Central memory CD4-positive, alpha-beta T cell (primary cell): ENCODE measurements at regions not wholly inside any gene's neighbourhood (a gene's known extent, or its start where the extent isn't known, plus 50 kb on each side); places are given as distances from the start of the nearest gene placed in this dataset.
"Not testable (repeated sequence)": the region's sequence is repeated elsewhere in the genome, so short reads cannot be mapped to it uniquely, and the experiment has no call there.

Source experiments
- DNase-seq: peaks from one replicate; pipeline ENCODE4 v3.0.0; 2022

GRCh38 chr3:72269475-72269874, 484.5 kb upstream of the PROK2 start:
- DNase-seq = no peak

DNA sequence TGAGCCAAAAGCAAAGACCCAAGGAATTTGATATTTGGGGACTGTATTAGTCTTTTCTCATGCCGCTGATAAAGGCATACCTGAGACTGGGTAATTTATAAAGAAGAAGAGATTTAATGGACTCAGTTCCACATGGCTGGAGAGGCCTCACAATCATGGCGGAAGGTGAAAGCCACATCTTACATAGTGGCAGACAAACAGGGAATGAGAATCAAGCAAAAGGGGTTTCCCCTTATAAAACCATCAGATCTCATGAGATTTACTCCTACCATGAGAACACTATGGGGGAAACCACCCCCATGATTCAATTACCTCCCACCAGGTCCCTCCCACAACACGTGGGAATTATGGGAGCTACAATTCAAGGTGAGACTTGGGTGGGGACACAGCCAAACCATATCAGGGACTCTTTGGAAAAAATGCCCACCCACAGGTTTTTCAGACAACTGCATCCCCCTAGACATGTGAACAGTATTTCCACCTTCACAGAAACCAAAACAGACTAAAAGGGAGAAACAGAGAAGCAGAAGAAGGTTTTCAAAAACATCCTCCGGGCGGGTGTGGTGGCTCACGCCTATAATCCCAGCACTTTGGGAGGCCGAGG, 482.1 kb upstream of the PROK2 start:
- not testable (repeated sequence) for DNase-seq

GRCh38 chr3:72266016-72266370, 481.0 kb upstream of the PROK2 start:
- no peak for DNase-seq

- no peak for DNase-seq
Measured at GRCh38 chr3:72265256-72266015, 480.5 kb upstream of the PROK2 start.

DNA sequence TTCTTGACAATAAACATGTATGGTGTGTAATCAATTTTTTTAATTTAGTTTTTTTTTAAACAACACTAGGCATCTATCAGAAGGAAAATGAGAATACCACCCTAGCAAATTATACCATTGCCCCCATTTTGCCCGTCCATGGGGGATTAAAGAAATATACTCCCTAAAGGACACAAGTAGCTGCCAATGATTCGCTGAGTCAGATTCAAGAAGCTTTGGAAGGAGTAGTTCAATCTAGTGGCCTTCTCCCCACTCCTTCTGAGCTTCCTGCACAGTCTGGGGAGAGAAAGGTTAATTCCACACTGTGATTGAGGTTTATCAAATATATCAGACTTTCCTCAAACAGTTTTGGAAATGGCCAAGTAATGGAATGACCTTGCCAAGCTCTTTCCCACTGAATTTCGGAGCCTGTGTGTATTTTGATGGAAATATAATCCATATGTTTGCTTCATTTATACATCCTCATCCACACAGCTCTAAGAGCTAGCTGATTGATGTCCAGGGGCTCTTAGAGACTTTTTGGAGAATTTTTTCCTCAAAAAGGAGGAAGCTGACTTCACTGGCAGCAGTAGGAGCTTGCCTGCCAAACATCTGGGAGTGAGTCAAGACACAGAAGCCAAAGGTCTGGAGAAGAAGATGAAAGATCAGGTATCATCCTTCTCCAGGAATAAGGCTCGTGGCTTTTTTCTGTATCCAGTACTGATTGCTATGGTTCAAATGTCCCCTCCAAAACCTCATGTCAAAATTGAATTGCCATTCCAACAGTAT, 478.5 kb upstream of the PROK2 start:
- no peak for DNase-seq

DNA sequence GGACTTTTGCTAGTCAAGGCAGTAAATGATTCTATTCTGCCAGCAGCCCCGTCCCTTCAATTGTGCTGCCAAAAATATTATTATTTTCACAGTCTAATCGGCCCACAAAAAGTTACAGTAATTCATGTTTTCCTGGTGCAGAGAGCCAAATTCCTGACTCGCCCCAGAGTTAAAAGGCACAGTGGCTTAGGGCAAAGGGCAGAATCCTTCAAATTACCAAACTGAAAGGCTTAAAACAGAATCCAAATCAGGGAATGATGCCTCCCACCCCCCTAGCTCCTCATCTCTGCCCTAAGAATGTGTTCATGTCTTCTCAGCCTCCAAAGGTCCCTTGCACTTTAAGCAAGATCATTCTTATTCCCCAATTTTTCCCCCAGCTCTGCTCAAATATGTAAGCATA, 477.8 kb upstream of the PROK2 start:
- no peak for DNase-seq

- no peak for DNase-seq
Measured at GRCh38 chr3:72261566-72262564, 476.9 kb upstream of the PROK2 start.

DNA sequence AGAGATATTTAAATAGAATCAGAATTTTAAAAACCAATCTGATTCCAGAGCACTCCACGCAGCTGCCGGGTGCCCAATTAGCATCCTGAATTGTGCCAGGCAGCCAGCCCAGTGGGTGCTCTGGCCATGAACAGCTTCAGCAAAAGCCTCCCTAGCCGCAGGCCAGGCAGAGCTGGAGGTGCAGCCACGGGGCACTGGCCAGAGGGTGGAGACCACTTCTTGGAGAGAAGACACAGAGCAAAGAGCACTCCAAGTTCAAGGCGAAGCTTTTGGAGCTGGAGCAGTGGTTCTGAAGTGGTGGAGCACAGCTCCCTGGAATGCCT, 475.6 kb upstream of the PROK2 start:
- no peak for DNase-seq

DNA sequence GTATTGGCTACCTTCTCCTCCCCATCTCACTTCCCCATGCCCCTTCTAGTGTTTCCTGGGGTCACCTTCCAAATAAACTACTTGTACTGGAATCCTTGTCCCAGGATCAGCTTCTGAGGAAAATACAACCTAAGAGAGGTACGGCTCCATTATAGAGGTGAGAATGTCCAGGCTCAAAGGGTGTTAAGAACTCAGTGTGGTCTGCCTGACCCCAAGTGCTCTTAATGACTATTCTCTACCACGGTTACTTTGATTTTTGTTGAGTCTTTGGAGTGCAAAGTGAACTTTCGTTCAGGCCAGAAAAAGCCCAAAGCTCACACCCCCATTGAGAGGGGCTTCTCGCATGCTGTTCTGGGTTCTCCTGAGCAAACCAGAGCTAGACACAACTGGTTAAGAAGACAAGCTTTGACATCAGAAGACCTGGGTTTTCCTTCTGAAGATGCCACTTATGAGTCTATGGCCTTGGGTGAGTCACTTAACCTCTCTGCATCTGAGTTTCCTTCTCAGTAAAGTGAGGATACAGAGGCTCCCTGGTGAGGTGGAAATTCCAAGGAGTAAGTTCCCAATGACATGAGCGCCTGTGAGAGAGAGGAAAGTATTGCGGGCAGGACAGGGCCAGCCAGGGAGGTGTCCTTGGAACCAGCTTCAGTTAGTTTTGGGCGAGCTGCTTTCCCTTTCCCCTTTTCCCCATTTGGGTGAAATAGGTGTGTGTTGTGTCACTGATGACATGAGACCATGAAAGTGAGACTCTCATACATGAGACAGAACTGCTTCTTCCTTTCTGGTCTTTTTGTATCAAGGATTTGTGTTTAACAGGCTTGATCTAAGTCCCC, 475.0 kb upstream of the PROK2 start:
- no peak for DNase-seq

GRCh38 chr3:72258361-72259141, 473.6 kb upstream of the PROK2 start:
- DNase-seq = no peak

- no peak for DNase-seq
Measured at GRCh38 chr3:72257738-72258137, 472.8 kb upstream of the PROK2 start.

GRCh38 chr3:72257203-72257602, 472.3 kb upstream of the PROK2 start:
- no peak for DNase-seq

- DNase-seq = no peak
Measured at GRCh38 chr3:72256716-72257115, 471.8 kb upstream of the PROK2 start.

DNA sequence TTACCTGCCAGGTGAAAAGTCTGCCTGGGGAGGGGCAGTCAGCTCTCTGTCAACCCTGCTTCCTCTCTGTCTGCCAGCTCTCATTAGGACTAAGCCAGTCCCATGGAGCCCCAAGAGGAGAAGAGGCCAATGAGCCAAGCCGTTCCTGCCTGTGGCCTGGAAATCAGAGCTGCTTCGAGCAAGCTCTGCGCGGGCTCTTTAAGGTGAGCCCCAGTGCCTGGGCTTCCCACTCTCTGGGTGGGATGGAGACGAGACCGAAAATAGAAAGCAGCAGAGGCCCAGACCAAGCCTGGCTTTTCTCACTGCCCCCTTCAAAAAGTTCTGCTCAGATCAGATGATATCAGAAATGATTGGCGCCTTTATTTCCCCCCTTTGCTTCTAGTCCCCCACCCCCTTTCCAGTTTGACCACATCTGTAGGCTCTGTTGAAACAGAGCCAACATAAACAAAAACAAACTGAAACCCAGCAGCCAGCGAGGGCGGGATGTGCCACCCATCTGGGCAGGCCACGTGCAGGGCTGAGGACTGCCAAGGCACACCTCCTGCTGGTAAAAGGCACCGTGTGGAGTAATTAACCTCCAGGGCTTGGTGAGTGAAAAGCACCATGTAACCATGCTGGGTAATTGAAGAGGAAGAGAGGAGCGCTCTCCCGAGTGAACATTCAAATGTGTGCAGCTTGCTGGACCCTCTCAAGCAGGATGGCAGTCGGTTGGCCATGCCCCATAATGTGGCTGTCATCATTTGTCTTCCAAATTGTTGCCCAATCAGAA, 471.0 kb upstream of the PROK2 start:
- peak; percentile 38 for DNase-seq

DNA sequence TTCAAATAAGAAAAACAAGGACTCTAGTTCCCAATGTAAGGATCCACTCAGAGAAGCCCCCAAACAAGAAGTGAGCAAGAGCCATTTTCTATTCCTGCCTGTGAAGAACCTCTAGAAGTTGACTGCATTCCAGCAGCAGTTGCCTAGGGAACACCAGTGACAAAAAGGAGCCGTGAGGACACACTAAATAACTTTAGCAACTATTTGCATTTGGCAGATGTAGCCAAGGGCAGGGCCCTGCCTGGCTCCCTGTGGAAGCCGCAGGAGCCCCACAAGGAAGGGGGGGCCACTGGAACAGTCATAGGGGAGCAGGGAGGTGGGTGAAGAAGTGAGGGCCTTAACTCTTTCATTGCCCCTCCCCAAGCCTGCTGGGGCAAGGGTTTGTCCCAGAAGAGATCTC, 470.2 kb upstream of the PROK2 start:
- DNase-seq = no peak

DNA sequence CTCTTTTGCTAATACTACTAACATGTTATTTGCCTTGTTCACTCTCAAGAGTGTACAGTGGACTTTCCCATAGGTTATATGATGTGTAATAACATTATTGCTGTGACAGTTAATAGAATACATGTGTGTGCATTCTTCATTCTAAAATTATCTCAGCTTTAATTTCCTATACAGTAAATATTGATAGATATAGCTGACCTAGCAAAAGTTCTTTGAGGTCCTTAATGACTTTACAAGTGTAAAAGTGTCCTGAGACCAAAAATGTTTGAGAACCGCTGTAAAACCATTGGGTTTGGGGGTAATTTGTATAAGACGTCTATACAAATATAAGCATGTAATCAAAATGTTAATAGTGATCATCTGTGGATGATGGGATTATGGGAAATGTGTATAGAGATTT, 469.5 kb upstream of the PROK2 start:
- no peak for DNase-seq

- no peak for DNase-seq
Measured at GRCh38 chr3:72250725-72251124, 465.8 kb upstream of the PROK2 start.

GRCh38 chr3:72248869-72249268, 463.9 kb upstream of the PROK2 start:
- no peak for DNase-seq

DNA sequence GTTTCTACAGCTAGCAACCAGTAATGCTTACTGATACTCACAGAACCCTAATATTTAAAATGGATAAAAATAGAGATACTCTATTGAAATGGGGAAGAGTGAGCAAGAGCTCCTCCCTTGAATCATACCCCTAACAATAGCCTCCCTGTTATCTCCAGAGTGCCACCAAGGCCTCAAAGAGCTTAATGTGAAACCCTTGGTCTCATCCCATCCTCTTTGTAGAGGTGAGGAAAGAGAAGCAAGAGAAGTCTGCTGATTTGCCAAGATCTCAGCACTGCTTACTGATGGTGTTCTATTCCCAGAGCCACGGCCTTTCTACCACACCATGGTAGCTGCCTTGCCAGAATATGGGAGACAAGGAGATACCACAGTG, 463.4 kb upstream of the PROK2 start:
- DNase-seq = no peak

DNA sequence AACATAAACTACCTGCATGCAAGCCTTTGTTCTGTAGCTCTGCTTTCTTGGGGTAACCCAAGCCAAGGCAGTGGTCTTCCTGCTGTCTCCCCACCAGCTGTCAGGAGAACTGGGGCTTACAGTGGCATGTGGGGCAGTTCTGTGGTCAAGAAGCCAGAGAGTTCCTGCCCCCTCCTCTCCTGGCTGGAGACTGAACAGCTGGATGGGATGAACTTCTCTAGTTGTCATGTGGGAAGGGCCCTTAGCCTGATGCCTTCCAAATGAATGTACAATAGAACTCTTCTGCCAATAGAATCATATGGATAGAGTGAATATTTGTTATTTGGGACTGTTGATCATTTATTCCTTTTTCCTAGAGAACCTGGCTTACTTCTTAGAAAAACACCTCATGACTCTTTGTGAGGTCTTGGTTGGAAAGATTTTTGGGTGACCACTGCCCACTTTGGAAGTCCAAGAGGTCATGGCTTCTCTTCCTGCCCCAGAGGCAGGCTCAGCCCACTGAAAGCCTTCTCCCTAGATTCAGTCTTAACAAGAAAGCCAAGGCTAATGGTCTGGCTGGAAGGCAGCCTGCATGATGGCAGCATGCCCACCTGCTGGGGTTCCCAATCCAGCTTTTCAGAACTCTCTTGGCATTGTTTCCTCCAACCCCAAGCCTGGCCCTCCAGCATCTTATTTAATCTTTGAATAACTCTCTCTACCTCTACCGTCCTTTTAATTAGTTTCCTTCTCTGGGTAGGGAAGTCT, 462.9 kb upstream of the PROK2 start:
- DNase-seq = no peak
